ENCODE measurements at regions not wholly inside any gene's neighbourhood (a gene's known extent, or its start where the extent isn't known, plus 50 kb on each side); places are given as distances from the start of the nearest gene placed in this dataset.

- TF ChIP-seq CTCF (IDR thresholded peaks at IDR 0.05; ENCODE audit: low read length) (no peak), EZH2 (IDR thresholded peaks at IDR 0.05; ENCODE audit: borderline replicate concordance, low read length) (no peak)
These were observed 461.3 kb downstream of the BCOR start for GRCh38 chrX:39636481-39636880.
